AG09309 (cell line): ENCODE measurements at regions not wholly inside any gene's neighbourhood (a gene's known extent, or its start where the extent isn't known, plus 50 kb on each side); places are given as distances from the start of the nearest gene placed in this dataset.

Experiments used
- DNase-seq: peaks from one replicate; pipeline ENCODE4 v3.0.0-alpha.2; 2010; ENCODE audit warnings: low read depth
- H3K4me3 ChIP-seq: 2 replicates; pipeline ENCODE4 v1.5.1; 2011; ENCODE audit warnings: mild to moderate bottlenecking, low read depth, low read length, moderate library complexity; ENCODE audit not compliant: control insufficient read depth
- TF ChIP-seq, protein P1 (sequence below): IDR thresholded peaks from 2 replicates; pipeline ENCODE4 v1.5.1; 2011; ENCODE audit warnings: mild to moderate bottlenecking, low read depth, low read length, inconsistent platforms; ENCODE audit not compliant: insufficient read depth, control insufficient read depth; ENCODE audit errors: missing control alignments

- DNase-seq: no peak
- TF ChIP-seq, protein P1, sequence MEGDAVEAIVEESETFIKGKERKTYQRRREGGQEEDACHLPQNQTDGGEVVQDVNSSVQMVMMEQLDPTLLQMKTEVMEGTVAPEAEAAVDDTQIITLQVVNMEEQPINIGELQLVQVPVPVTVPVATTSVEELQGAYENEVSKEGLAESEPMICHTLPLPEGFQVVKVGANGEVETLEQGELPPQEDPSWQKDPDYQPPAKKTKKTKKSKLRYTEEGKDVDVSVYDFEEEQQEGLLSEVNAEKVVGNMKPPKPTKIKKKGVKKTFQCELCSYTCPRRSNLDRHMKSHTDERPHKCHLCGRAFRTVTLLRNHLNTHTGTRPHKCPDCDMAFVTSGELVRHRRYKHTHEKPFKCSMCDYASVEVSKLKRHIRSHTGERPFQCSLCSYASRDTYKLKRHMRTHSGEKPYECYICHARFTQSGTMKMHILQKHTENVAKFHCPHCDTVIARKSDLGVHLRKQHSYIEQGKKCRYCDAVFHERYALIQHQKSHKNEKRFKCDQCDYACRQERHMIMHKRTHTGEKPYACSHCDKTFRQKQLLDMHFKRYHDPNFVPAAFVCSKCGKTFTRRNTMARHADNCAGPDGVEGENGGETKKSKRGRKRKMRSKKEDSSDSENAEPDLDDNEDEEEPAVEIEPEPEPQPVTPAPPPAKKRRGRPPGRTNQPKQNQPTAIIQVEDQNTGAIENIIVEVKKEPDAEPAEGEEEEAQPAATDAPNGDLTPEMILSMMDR: no peak
- no peak overlapping the region for H3K4me3 ChIP-seq
Observed at GRCh38 chr5:2135354-2135753, 252.6 kb upstream of the IRX4 start.

DNA sequence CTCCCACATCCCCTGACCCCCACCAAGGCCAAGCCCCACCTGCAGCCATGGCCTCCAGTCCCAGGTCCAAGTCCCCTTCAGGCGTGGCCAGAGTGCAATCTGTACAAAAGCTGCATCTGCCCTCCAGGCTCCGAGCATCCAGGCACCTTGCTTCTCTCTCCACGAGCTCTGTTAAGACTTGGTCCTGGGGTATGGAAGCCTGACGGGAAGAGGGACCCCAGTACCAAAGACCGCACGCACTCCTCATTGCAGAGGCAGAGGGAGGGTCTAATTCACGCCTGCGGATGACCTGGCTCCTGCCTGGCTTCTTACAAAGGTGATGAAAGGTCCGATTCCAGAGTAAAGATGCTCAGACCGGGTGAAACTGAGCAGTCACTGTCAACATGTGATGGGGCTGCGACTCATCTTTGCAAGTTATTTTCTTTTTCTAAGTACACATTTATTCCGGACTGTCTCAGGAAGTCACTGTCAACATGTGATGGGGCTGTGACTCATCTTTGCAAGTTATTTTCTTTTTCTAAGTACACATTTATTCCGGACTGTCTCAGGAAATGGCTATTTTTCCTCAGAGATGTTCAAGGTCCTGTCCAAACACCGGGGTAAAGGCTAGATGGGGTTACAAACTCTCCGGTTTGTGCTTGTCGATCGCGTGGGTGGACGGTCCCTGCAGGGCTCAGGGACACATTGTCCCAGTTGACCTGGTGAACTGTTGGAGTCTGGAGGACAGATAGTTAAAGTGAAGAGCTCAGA lies 252.0 kb upstream of the IRX4 start:
- H3K4me3 ChIP-seq: no peak overlapping the region
- no peak for DNase-seq
- TF ChIP-seq, protein P1: no peak

DNA sequence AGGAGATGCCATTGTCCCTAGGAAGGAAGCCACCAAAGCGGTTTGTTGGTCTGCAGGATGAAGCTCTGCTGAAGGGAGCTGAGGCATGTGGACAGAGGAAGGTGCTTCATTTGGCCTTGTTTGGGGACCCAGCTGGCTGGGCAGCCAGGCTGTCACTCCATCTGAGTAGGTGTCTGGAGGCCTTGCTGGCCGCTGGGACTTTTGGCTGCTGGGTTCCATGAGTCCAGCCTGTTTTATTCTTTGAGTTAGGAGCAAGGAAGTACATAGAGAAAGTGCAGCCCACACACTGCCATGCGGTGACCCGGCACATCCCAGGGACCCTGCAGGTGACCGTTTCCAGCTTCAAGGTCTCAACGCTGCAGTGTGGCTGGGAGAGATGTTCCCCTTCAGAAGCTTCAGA lies 251.2 kb upstream of the IRX4 start:
- no peak for DNase-seq
- TF ChIP-seq, protein P1: no peak
- no peak overlapping the region for H3K4me3 ChIP-seq

GRCh38 chr5:2133080-2133479 lies 250.4 kb upstream of the IRX4 start:
- TF ChIP-seq, protein P1: no peak
- H3K4me3 ChIP-seq: no peak overlapping the region
- no peak for DNase-seq

DNA sequence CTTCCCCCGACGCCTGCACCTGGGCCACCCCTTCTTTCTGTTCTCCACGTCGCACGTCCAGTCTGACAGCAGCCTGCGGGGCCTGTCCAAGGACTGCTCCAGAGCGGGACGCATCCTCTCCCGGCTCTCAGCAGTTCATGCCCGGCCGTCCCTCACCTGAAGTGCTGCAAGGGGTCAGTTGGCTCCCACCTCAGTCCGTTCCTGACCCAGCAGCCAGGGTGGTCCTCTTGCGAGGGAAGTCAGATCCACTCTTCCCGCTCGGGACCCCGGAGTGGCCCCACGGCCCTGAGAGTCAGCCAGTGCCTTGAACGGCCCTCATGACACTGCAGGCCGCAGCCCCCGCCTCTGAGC lies 249.7 kb upstream of the IRX4 start:
- H3K4me3 ChIP-seq: no peak overlapping the region
- no peak for DNase-seq
- TF ChIP-seq, protein P1: no peak

DNA sequence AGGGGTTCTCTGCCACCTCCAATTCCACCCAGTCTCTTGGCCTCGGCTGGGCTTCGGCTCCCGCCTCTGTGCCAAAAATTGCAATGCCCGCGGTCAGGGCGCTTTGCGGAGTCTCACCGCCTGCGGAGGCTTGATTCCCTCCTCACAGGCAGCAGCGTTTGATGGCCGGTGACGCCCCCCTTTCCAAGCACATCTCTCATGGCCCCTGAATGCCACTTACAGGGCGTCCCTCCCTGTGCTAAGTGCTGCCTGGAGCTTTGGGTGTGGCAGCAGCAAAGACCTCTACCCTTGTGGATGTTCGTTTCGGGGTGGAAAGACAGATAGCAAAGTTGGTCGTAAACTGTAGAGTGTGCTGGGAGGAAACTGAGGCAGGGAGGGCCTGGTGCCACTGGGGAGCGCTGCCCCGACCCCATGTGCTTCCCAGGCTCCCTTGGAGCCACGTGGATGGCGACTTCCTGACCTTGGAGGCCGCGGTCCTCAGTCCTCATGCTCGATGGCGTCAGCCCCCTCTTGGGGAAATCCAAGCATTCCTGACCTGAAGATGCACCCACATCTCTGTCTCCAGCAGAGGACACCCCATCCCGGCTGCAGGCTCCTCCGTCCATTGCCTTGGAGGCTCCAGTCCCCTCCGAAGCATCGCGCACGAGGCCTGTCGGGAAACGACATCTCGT lies 249.2 kb upstream of the IRX4 start:
- TF ChIP-seq, protein P1: no peak
- DNase-seq: no peak
- H3K4me3 ChIP-seq: no peak overlapping the region
